ENCODE measurements at regions not wholly inside any gene's neighbourhood (a gene's known extent, or its start where the extent isn't known, plus 50 kb on each side); places are given as distances from the start of the nearest gene placed in this dataset.
"Not testable (repeated sequence)": the region's sequence is repeated elsewhere in the genome, so short reads cannot be mapped to it uniquely, and the experiment has no call there.

GRCh38 chrX:979127-979526 lies 233.3 kb downstream of the CRLF2 start:
- TF ChIP-seq CTCF (IDR thresholded peaks at IDR 0.05 in 8 of 11, conservative IDR thresholded peaks at IDR 0.05 in 3 of 11); POLR2AphosphoS5 (IDR thresholded peaks at IDR 0.05): not testable (repeated sequence)
